ENCODE measurements at regions not wholly inside any gene's neighbourhood (a gene's known extent, or its start where the extent isn't known, plus 50 kb on each side); places are given as distances from the start of the nearest gene placed in this dataset.

DNA sequence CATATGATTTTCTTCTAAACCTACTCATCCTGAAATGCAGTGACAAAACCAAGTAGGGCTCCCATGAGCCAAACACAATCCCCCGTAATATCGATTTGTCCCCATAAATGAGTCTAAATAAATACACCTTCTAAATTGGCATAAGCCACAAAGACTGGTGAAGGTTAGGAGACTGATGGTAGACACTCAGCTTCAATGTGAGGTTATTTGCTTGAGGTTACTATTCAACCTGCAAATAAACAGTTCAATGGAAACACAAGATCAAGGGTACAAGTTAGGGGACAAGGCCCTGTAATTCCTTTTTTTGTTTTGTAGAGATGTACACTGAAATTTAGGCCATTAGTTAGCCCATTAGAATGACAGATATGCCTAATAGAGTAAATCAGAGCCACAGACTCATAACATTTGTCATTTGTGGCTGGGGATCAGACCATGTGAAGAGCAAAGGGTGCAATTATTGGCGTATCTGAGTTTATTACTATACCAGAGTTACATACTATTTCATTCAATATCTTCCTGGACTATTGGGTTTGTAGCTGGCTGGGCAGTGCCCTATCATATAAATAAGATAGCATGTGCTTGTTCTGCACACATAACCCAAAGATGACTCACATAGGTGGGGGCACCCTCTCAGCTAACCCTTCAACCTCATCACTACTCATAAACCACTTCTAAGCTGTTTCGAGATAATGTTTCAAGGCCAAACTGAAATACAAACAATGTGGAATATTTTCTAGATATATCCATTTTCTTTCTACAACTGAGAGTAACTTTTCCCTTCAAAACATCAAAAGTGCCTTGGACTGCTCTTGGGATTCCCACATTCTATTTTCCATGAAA lies 695.3 kb downstream of the KCNA4 start:
- peak; percentile 57 for DNase-seq (ENCODE audit: low spot score)
- H3K27ac ChIP-seq (ENCODE audit: poor library complexity, severe bottlenecking) = peak overlapping the region; percentile 51
- no peaks in the 10 kb centered on the region for H3K9me3 ChIP-seq (ENCODE audit: severe bottlenecking)
- TF ChIP-seq, protein P1, sequence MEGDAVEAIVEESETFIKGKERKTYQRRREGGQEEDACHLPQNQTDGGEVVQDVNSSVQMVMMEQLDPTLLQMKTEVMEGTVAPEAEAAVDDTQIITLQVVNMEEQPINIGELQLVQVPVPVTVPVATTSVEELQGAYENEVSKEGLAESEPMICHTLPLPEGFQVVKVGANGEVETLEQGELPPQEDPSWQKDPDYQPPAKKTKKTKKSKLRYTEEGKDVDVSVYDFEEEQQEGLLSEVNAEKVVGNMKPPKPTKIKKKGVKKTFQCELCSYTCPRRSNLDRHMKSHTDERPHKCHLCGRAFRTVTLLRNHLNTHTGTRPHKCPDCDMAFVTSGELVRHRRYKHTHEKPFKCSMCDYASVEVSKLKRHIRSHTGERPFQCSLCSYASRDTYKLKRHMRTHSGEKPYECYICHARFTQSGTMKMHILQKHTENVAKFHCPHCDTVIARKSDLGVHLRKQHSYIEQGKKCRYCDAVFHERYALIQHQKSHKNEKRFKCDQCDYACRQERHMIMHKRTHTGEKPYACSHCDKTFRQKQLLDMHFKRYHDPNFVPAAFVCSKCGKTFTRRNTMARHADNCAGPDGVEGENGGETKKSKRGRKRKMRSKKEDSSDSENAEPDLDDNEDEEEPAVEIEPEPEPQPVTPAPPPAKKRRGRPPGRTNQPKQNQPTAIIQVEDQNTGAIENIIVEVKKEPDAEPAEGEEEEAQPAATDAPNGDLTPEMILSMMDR (IDR thresholded peaks at IDR 0.05; ENCODE audit: poor library complexity, severe bottlenecking) = no peak
- no peaks in the 10 kb centered on the region for H3K36me3 ChIP-seq (ENCODE audit: low read depth)
- H3K27me3 ChIP-seq (ENCODE audit: insufficient read depth, poor library complexity, severe bottlenecking) = no peaks in the 10 kb centered on the region
- H3K4me1 ChIP-seq (ENCODE audit: insufficient read depth, poor library complexity, severe bottlenecking) = peaks cover 20% of the 10 kb centered on the region
- peak; percentile 99 for ATAC-seq (ENCODE audit: low read depth)
- no peak overlapping the region for H3K4me3 ChIP-seq (ENCODE audit: severe bottlenecking)

DNA sequence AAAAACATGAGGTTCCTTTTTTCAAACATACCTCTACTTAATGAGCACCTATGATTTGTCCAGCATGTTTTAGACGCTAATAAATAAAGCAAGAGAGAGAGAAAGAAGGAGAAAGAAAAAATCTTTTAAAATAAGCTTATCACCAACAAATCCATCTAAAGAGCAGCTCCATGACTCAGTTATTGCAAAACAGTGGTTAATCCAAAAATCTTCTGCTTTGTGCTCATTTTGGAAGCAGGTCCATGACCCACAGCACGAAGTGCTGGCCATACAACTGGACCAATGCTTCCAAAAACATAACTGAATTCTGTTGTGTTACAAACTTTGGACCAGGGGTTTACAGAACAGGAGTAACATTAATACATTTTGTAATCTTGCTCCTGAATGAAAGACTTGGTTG lies 696.6 kb downstream of the KCNA4 start:
- no peaks in the 10 kb centered on the region for H3K9me3 ChIP-seq (ENCODE audit: severe bottlenecking)
- ATAC-seq (ENCODE audit: low read depth) (no peak), DNase-seq (ENCODE audit: low spot score) (no peak)
- no peak overlapping the region for H3K4me3 ChIP-seq (ENCODE audit: severe bottlenecking)
- no peak overlapping the region for H3K27ac ChIP-seq (ENCODE audit: poor library complexity, severe bottlenecking)
- no peaks in the 10 kb centered on the region for H3K27me3 ChIP-seq (ENCODE audit: insufficient read depth, poor library complexity, severe bottlenecking)
- TF ChIP-seq, protein P1 (IDR thresholded peaks at IDR 0.05; ENCODE audit: poor library complexity, severe bottlenecking) = no peak
- peaks cover 20% of the 10 kb centered on the region for H3K4me1 ChIP-seq (ENCODE audit: insufficient read depth, poor library complexity, severe bottlenecking)
- no peaks in the 10 kb centered on the region for H3K36me3 ChIP-seq (ENCODE audit: low read depth)

DNA sequence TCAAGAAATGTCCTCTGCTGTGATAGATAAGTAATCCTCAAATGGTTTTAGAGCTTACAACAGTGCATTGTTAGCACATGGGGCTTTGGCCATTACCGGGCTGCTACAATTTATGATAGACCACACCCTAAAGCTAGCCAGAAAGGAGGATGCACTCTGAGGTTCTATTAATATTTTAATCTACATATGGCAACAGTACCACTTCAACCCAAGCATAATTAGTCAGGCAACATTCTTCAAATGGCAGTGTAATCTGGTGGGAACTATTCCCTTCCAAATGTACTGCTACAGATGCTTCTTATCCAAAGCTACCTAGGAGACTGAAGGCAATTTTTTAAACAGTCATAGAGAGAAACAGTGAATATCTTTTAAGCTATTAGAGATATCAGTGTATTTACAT lies 697.6 kb downstream of the KCNA4 start:
- no peaks in the 10 kb centered on the region for H3K27me3 ChIP-seq (ENCODE audit: insufficient read depth, poor library complexity, severe bottlenecking)
- ATAC-seq (ENCODE audit: low read depth) (no peak), DNase-seq (ENCODE audit: low spot score) (no peak)
- H3K9me3 ChIP-seq (ENCODE audit: severe bottlenecking) = no peaks in the 10 kb centered on the region
- TF ChIP-seq, protein P1 (IDR thresholded peaks at IDR 0.05; ENCODE audit: poor library complexity, severe bottlenecking) = no peak
- no peaks in the 10 kb centered on the region for H3K36me3 ChIP-seq (ENCODE audit: low read depth)
- H3K4me1 ChIP-seq (ENCODE audit: insufficient read depth, poor library complexity, severe bottlenecking) = peaks cover 20% of the 10 kb centered on the region
- H3K4me3 ChIP-seq (ENCODE audit: severe bottlenecking) = no peak overlapping the region
- H3K27ac ChIP-seq (ENCODE audit: poor library complexity, severe bottlenecking) = no peak overlapping the region

DNA sequence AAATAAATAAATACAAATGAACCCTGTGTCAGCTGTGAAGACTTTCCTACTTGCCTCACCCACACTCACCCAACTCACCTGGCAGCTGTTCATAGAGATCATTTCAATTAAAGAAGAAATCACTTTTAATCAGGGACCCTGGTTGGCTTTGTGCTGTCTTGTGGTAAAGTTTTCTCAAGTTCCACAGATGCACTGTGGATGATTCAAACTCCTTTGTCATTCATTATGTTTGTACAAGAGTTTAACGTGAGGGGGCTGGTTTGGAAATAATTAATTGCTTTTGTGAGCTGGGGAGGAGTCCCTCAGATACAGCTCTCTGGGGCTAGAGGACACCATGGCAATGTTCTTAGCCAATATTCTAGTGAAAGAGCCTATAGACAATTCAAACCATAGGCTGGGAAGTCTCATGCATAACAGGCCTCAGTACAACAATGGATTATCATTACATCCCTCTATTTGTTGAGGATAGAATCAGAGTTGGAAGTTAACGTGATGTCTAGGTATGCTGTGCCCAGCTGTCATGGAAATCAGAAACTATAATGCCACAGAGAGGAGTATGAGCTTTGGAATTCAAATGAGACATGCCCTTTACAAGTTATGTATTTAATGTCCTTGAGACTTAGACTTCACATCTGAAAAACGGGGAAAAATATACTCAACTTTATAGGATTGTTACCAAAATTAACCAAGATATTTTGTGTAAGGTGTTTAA lies 698.5 kb downstream of the KCNA4 start:
- DNase-seq (ENCODE audit: low spot score) (no peak), ATAC-seq (ENCODE audit: low read depth) (peak; percentile 51)
- Histone ChIP-seq H3K4me1 (ENCODE audit: insufficient read depth, poor library complexity, severe bottlenecking) (peaks cover 23% of the 10 kb centered on the region), H3K9me3 (ENCODE audit: severe bottlenecking) (no peaks in the 10 kb centered on the region), H3K36me3 (ENCODE audit: low read depth) (no peaks in the 10 kb centered on the region), H3K27me3 (ENCODE audit: insufficient read depth, poor library complexity, severe bottlenecking) (no peaks in the 10 kb centered on the region), H3K27ac (ENCODE audit: poor library complexity, severe bottlenecking) (peak overlapping the region; percentile 6), H3K4me3 (ENCODE audit: severe bottlenecking) (no peak overlapping the region)
- TF ChIP-seq, protein P1 (IDR thresholded peaks at IDR 0.05; ENCODE audit: poor library complexity, severe bottlenecking) = no peak

Measured in RWPE2 (cell line).